ENCODE measurements at regions not wholly inside any gene's neighbourhood (a gene's known extent, or its start where the extent isn't known, plus 50 kb on each side); places are given as distances from the start of the nearest gene placed in this dataset.

DNA sequence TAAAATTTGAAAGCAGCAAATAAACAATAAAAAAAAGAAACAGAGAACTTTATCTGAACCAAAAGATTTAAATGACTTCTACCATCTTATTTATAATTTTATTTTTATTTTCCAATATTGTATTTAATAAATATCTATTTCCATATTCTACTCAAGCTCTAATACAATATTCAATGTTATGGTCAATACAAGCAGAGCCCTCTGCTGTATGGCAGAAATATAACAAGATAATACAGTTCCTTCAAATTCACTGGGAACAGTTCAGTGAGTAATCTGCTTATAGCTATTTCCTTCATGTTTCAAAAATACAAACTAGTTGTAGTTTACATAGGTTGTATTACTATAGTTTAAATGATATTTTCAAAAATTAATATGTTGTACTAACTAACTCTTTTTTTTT is 332.7 kb downstream of the PRDM9 start:
- TF ChIP-seq, protein P1, sequence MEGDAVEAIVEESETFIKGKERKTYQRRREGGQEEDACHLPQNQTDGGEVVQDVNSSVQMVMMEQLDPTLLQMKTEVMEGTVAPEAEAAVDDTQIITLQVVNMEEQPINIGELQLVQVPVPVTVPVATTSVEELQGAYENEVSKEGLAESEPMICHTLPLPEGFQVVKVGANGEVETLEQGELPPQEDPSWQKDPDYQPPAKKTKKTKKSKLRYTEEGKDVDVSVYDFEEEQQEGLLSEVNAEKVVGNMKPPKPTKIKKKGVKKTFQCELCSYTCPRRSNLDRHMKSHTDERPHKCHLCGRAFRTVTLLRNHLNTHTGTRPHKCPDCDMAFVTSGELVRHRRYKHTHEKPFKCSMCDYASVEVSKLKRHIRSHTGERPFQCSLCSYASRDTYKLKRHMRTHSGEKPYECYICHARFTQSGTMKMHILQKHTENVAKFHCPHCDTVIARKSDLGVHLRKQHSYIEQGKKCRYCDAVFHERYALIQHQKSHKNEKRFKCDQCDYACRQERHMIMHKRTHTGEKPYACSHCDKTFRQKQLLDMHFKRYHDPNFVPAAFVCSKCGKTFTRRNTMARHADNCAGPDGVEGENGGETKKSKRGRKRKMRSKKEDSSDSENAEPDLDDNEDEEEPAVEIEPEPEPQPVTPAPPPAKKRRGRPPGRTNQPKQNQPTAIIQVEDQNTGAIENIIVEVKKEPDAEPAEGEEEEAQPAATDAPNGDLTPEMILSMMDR (IDR thresholded peaks at IDR 0.05), result no peak
- no peak for TF ChIP-seq POLR2A (IDR thresholded peaks at IDR 0.05)

Data from lower leg skin (tissue), 3 donors.